MCF 10A (cell line): ENCODE measurements at regions not wholly inside any gene's neighbourhood (a gene's known extent, or its start where the extent isn't known, plus 50 kb on each side); places are given as distances from the start of the nearest gene placed in this dataset.

ENCODE experiments used
- BruUV-seq: library from RNA; stranded (reverse); fragments of 400-500 nt; replicated peaks from 2 replicates; lab custom pipeline; 2021; lab: Mats Ljungman, UMichigan
- CTCF ChIA-PET: fragments of 300-600 bp; sonication (Branson Sonifier 250); formaldehyde crosslinking; extraction: SDS; loops from one replicate; lab custom pipeline; 2021; ENCODE audit warnings: antibody characterized with exemption, inconsistent platforms; lab: Yijun Ruan, JAX
- POLR2A ChIA-PET: fragments of 300-600, 350-650 bp; sonication (Branson Sonifier 250); formaldehyde crosslinking; extraction: SDS; loops from one replicate; lab custom pipeline; 2020; ENCODE audit warnings: antibody characterized with exemption, inconsistent platforms; lab: Yijun Ruan, JAX
- DNase-seq: peaks from one replicate; pipeline ENCODE4 v3.0.0-alpha.2; 2018; ENCODE audit not compliant: unreplicated experiment
- H3K27ac Mint-ChIP-seq: one replicate; pipeline ENCODE4 v1.8.0; 2022; ENCODE audit warnings: mild to moderate bottlenecking, low read depth, mixed read lengths; ENCODE audit not compliant: unreplicated experiment
- H3K27me3 Mint-ChIP-seq: one replicate; pipeline ENCODE4 v1.8.0; 2022; ENCODE audit warnings: mixed read lengths; ENCODE audit not compliant: insufficient read depth, unreplicated experiment
- H3K36me3 Mint-ChIP-seq: one replicate; pipeline ENCODE4 v1.8.0; 2022; ENCODE audit warnings: mild to moderate bottlenecking, moderate library complexity, mixed read lengths; ENCODE audit not compliant: insufficient read depth, unreplicated experiment
- H3K4me1 Mint-ChIP-seq: one replicate; pipeline ENCODE4 v1.8.0; 2022; ENCODE audit warnings: mixed read lengths; ENCODE audit not compliant: insufficient read depth, unreplicated experiment
- H3K4me3 Mint-ChIP-seq: one replicate; pipeline ENCODE4 v1.8.0; 2022; ENCODE audit warnings: mild to moderate bottlenecking, moderate library complexity, mixed read lengths; ENCODE audit not compliant: unreplicated experiment
- H3K9me3 Mint-ChIP-seq: one replicate; pipeline ENCODE4 v1.8.0; 2022; ENCODE audit warnings: mixed read lengths; ENCODE audit not compliant: unreplicated experiment
- CTCF ChIP-seq: fragments of 200-600 bp; IDR thresholded peaks from one replicate; pipeline ENCODE4 v1.8.0; 2022; ENCODE audit warnings: antibody characterized with exemption, mild to moderate bottlenecking; ENCODE audit not compliant: unreplicated experiment
- intact Hi-C: fragments of 100-400 bp; cut with micrococcal nuclease; formaldehyde crosslinking; loops from 2 replicates; pipeline ENCODE4 v1.14.1; 2022

GRCh38 chr7:134367956-134368749, 51.4 kb upstream of the SLC35B4 start:
- TF ChIP-seq CTCF = no peak
- no TSS peak for BruUV-seq
- peak; percentile 22 for DNase-seq
- CTCF ChIA-PET = interaction anchor here (1.0 to 1.2 kb wide), 3 partner anchors 9 to 227 kb away, joined by 3 to 4 read pairs (median 3); partner anchors contain the start of gene SLC35B4
- H3K4me3 Mint-ChIP-seq = no peak overlapping the region
- H3K27me3 Mint-ChIP-seq = no peaks in the 10 kb centered on the region
- no peaks in the 10 kb centered on the region for H3K36me3 Mint-ChIP-seq
- H3K9me3 Mint-ChIP-seq = no peaks in the 10 kb centered on the region
- POLR2A ChIA-PET = interaction anchor here (0.6 to 1.6 kb wide), 4 partner anchors 12 to 579 kb away, joined by 3 to 4 read pairs (median 4); no protein-coding TSS in a partner anchor
- intact Hi-C loops = no loop called here
- peaks cover 53% of the 10 kb centered on the region for H3K4me1 Mint-ChIP-seq
- no peak overlapping the region for H3K27ac Mint-ChIP-seq
